MCF 10A (cell line): ENCODE measurements at regions not wholly inside any gene's neighbourhood (a gene's known extent, or its start where the extent isn't known, plus 50 kb on each side); places are given as distances from the start of the nearest gene placed in this dataset.
"Not testable (repeated sequence)": the region's sequence is repeated elsewhere in the genome, so short reads cannot be mapped to it uniquely, and the experiment has no call there.

Source experiments
- BruUV-seq: library from RNA; stranded (reverse); fragments of 400-500 nt; replicated peaks from 2 replicates; lab custom pipeline; 2021; lab: Mats Ljungman, UMichigan
- CTCF ChIA-PET: fragments of 300-600 bp; sonication (Branson Sonifier 250); formaldehyde crosslinking; extraction: SDS; loops from one replicate; lab custom pipeline; 2021; ENCODE audit warnings: antibody characterized with exemption, inconsistent platforms; lab: Yijun Ruan, JAX
- POLR2A ChIA-PET: fragments of 300-600, 350-650 bp; sonication (Branson Sonifier 250); formaldehyde crosslinking; extraction: SDS; loops from one replicate; lab custom pipeline; 2020; ENCODE audit warnings: antibody characterized with exemption, inconsistent platforms; lab: Yijun Ruan, JAX
- DNase-seq: peaks from one replicate; pipeline ENCODE4 v3.0.0-alpha.2; 2018; ENCODE audit not compliant: unreplicated experiment
- H3K27ac Mint-ChIP-seq: one replicate; pipeline ENCODE4 v1.8.0; 2022; ENCODE audit warnings: mild to moderate bottlenecking, low read depth, mixed read lengths; ENCODE audit not compliant: unreplicated experiment
- H3K27me3 Mint-ChIP-seq: one replicate; pipeline ENCODE4 v1.8.0; 2022; ENCODE audit warnings: mixed read lengths; ENCODE audit not compliant: insufficient read depth, unreplicated experiment
- H3K36me3 Mint-ChIP-seq: one replicate; pipeline ENCODE4 v1.8.0; 2022; ENCODE audit warnings: mild to moderate bottlenecking, moderate library complexity, mixed read lengths; ENCODE audit not compliant: insufficient read depth, unreplicated experiment
- H3K4me1 Mint-ChIP-seq: one replicate; pipeline ENCODE4 v1.8.0; 2022; ENCODE audit warnings: mixed read lengths; ENCODE audit not compliant: insufficient read depth, unreplicated experiment
- H3K4me3 Mint-ChIP-seq: one replicate; pipeline ENCODE4 v1.8.0; 2022; ENCODE audit warnings: mild to moderate bottlenecking, moderate library complexity, mixed read lengths; ENCODE audit not compliant: unreplicated experiment
- H3K9me3 Mint-ChIP-seq: one replicate; pipeline ENCODE4 v1.8.0; 2022; ENCODE audit warnings: mixed read lengths; ENCODE audit not compliant: unreplicated experiment
- intact Hi-C: fragments of 100-400 bp; cut with micrococcal nuclease; formaldehyde crosslinking; loops from 2 replicates; pipeline ENCODE4 v1.14.1; 2022

DNA sequence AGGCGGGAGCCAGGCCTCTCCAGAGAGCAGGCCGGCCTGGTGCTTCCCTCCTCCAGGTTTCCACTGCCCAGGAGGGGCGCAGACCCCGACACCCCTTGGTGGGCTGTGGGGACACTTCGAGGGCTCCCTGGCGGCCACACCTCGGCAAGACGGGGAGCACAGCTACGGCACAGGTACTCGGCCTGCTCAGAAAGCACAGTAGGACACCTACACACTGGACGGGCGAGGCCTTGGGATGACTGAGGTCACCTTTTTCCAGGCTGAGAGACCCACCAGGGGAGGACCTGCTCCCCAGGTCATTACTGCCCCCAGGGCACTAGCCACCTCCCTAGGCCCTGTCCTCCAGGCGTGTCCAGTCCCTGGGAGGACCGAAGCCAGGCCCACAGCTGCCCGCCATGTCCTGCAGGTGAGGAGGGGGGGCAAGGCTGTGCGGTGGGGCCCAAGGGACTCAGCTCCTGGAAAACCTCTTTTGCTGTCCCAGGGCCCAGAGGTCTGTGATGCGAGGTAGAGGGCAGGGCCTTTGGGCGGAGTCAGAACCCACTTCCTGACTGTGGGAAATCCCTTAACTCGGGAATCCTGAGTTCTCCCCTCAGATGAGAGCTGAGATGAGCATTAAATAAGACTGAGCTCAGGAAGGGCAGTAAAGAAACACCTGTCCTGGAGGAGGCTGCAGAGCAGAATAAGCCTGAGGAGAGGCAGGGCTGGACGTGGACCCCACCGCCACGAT lies 126.1 kb upstream of the MTLN start:
- H3K27ac Mint-ChIP-seq, intact Hi-C loops, DNase-seq, H3K36me3 Mint-ChIP-seq, H3K27me3 Mint-ChIP-seq, POLR2A ChIA-PET, CTCF ChIA-PET, H3K9me3 Mint-ChIP-seq, H3K4me3 Mint-ChIP-seq, H3K4me1 Mint-ChIP-seq, BruUV-seq: not testable (repeated sequence)

DNA sequence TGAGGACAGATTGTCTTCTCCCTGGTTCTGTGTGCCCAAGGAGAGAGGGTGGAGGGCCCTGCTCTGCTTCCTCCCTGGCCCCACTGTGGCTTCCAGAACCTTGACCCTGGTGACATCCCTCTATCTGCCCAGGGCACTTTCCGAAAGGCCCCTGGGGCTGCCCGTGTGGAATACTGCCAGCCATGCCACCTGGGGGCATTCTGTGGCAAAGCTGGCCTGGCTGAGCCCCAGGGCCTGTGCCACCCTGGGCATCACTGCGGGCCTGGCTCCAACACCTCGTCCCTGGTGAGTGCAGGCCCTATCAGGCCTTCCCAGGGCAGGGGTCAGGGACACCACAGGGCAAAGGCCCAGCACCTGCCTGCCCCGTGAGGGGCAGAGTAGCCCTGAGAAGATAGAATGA lies 123.7 kb upstream of the MTLN start:
- BruUV-seq, POLR2A ChIA-PET, H3K27me3 Mint-ChIP-seq, H3K36me3 Mint-ChIP-seq, H3K4me1 Mint-ChIP-seq, DNase-seq, CTCF ChIA-PET, H3K9me3 Mint-ChIP-seq, intact Hi-C loops, H3K27ac Mint-ChIP-seq, H3K4me3 Mint-ChIP-seq: not testable (repeated sequence)

DNA sequence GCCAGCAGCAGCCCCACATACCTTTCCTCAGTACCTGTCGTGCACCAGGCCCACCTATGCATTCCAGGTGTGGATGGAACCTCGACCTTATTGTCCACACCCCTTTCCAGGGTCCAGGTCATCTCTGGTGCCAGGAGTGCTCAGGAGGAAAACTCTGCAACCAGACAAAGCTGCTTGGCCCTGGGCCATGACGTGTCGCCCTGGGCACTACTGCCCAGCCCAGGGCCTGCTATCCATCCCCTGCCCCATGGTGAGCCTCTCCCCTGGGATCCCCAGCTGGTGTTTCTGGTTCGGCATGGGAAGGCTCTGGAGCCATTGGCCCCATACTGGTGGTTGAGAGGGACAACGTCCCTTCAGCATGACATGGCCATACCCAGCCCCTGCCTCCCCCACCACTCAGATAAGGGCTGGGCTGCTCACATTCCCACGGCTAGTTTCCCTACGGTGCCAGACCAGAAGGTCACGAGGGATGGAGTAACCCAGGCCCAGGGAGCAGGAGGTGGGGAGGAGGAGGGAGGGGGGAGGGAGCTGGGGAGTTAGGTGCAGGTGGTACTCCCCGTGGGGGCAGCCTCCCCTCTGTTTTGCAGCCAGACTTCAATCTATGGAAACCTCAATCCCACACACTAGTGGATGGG lies 123.2 kb upstream of the MTLN start:
- H3K27me3 Mint-ChIP-seq, H3K9me3 Mint-ChIP-seq, POLR2A ChIA-PET, intact Hi-C loops, H3K4me1 Mint-ChIP-seq, BruUV-seq, CTCF ChIA-PET, H3K36me3 Mint-ChIP-seq, H3K4me3 Mint-ChIP-seq, DNase-seq, H3K27ac Mint-ChIP-seq: not testable (repeated sequence)

DNA sequence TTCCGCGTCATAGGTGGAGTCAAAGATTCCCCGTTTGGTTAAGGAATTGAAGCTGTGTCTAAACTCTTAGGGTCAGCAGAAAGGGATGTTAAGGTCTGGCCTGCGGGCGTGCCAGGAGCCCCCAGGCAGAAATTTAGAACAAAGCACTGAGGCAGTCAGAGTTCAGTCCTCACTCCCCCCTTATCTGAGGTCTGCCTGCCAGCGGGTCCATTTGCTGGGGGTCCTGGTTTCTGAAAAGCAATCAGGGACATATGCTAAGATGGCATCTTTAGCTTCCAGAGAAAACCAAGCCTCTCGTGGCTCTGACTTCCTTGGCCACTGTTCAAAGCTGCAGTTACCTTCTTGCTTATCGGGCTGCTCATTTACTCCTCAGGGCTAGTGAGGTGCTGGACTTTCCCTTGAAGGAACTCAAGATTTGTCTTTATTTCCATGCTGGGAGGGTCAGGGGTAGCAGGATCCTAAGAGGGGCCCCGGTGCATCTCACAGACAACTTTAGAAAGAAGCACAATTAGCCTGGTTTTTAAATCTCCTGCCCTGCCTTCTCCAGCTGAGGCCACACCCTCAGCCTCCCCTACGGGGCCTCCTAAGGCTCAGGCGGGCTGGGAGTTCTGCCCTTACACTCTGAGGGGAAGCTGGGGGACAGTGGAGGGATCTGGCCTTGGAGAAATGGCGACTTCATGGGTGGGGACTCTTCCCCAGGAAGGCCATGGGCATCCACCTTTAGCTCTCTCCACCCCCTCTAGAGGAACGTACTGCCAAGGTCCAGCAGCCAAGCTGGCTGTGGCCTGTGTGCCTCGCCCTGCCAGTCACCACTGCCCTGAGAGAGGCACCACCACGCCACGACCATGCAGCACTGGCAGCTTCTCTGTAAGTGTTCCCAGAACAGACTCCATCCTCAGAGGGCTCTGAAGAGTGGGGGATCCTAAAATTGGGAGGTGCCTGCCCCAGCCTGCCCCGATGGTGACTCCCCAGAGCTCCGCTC lies 121.1 kb upstream of the MTLN start:
- H3K9me3 Mint-ChIP-seq, H3K36me3 Mint-ChIP-seq, BruUV-seq, H3K4me1 Mint-ChIP-seq, DNase-seq, POLR2A ChIA-PET, H3K27ac Mint-ChIP-seq, intact Hi-C loops, CTCF ChIA-PET, H3K4me3 Mint-ChIP-seq, H3K27me3 Mint-ChIP-seq: not testable (repeated sequence)

DNA sequence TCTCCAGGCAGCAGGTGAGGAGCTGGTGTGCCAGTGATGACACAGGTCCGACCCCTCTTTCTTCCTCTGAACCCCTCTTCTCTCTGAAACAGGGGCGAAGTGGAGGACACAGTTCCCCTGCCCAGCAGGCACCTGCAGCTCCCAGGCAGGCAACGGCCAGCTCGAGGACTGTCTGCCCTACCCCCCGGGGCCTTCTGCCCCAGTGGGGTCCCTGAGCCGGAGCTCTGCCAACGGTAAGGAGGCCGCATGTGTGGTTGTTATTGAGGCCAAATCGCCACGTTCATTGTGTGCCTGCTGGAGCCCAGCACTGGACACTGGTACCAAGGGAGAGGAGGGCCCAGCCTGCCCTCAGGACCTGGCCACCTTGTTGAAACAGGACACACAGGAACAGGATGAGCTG lies 119.3 kb upstream of the MTLN start:
- BruUV-seq, H3K36me3 Mint-ChIP-seq, H3K4me1 Mint-ChIP-seq, intact Hi-C loops, H3K9me3 Mint-ChIP-seq, POLR2A ChIA-PET, CTCF ChIA-PET, DNase-seq, H3K27me3 Mint-ChIP-seq, H3K4me3 Mint-ChIP-seq, H3K27ac Mint-ChIP-seq: not testable (repeated sequence)

DNA sequence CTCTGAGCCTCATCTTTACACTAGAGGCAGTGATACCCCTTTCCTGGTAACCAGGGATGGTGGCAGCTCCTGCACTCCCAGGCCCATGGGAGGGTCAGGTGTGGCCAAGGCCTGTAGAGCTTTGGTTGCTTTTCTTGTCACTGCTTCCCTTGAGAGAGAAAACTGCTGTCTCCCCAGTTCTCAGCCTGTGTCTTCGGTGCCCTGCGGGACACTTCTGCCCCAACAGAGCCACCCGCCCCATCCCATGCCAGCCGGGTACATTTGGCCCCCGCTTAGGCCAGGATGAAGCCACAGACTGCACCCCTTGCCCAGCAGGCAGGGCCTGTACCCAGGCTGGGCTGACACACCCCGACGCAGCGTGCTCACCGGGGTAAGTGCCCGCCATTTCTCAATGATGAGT lies 117.4 kb upstream of the MTLN start:
- H3K4me1 Mint-ChIP-seq, BruUV-seq, H3K27ac Mint-ChIP-seq, H3K27me3 Mint-ChIP-seq, H3K9me3 Mint-ChIP-seq, H3K4me3 Mint-ChIP-seq, POLR2A ChIA-PET, CTCF ChIA-PET, intact Hi-C loops, DNase-seq, H3K36me3 Mint-ChIP-seq: not testable (repeated sequence)

DNA sequence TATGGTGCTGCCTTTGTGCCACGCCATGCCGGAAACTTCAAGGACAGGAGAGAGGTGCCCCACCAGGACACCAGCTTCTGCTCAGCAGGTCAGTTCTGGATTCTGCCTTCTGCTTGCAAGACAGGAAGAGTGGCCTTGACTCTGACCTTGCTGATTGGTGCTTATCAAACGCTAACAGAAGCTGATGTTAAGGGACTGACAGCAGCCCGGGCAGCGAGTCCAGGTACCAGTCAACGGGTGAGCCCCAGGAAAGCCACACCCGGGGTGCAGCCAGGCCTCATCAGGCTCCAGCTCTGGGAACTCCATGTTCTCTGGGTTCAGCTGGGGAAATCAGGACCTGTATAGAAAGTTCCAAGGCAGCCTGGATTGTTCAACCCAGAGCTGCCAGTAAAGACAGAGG lies 116.8 kb upstream of the MTLN start:
- POLR2A ChIA-PET, intact Hi-C loops, H3K4me3 Mint-ChIP-seq, H3K27me3 Mint-ChIP-seq, H3K4me1 Mint-ChIP-seq, H3K36me3 Mint-ChIP-seq, H3K9me3 Mint-ChIP-seq, CTCF ChIA-PET, DNase-seq, BruUV-seq, H3K27ac Mint-ChIP-seq: not testable (repeated sequence)

DNA sequence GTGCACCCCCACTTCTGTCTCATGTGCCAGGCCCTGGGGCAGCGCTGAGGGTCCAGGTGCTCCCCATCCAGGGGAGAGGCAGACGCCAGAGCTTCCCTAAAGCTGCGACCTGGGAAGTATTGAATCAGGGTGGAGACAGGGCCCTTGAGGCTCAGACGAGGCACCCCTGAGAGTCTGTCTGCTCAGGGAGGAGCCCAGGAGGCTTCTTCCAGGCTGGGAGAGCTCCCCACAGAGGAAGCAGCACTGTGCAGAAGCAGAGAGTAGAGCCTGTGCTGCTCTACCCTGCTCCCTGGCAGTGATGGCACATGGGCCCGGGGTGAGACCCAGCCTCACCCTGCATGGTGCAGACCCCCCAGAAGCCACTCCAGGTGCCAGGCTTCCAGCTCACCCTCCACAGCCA lies 116.3 kb upstream of the MTLN start:
- H3K27ac Mint-ChIP-seq, H3K4me3 Mint-ChIP-seq, H3K4me1 Mint-ChIP-seq, BruUV-seq, intact Hi-C loops, H3K27me3 Mint-ChIP-seq, CTCF ChIA-PET, DNase-seq, H3K36me3 Mint-ChIP-seq, H3K9me3 Mint-ChIP-seq, POLR2A ChIA-PET: not testable (repeated sequence)

DNA sequence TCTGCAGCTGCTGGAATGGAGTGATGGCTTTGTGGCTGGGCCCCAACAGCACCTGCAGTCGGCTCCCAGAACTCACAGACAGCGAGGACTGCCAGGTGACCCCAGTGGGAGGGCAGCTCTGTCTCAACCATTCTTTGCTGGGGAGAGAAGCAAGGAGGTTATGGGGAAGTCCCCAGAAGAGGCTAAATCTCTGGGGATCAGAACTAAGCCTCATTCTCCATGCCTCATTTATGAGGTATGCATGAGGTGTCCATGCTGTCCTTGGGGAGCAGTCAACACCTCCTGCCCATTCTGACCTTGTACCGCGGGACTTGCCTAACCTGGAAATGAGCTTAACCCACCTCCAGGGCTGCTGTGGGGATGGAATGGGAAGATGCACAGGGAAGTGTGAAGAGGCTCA lies 111.5 kb upstream of the MTLN start:
- H3K27ac Mint-ChIP-seq, H3K36me3 Mint-ChIP-seq, DNase-seq, H3K9me3 Mint-ChIP-seq, BruUV-seq, intact Hi-C loops, CTCF ChIA-PET, H3K4me1 Mint-ChIP-seq, H3K4me3 Mint-ChIP-seq, H3K27me3 Mint-ChIP-seq, POLR2A ChIA-PET: not testable (repeated sequence)
